Fibroblast of lung (primary cell): ENCODE measurements at regions not wholly inside any gene's neighbourhood (a gene's known extent, or its start where the extent isn't known, plus 50 kb on each side); places are given as distances from the start of the nearest gene placed in this dataset.
A peak's percentile ranks its signal among the peaks of the same experiment; 100 is the strongest.

Experiments
- DNase-seq, 2 donors: peaks; one replicate each; pipeline versions ENCODE4 v3.0.0 to v3.0.0-alpha.2; 2010; ENCODE audit warnings: low read depth in 2 of 2
- H2AFZ ChIP-seq: 2 replicates; pipeline ENCODE4 v1.5.1; 2012; ENCODE audit warnings: low read length, control low read depth, inconsistent platforms
- H3K27ac ChIP-seq: 2 replicates; pipeline ENCODE4 v1.5.1; 2011; ENCODE audit warnings: low read length, control low read depth; ENCODE audit not compliant: insufficient read depth
- H3K27me3 ChIP-seq: 2 replicates; pipeline ENCODE4 v1.5.1; 2011; ENCODE audit warnings: mild to moderate bottlenecking, low read length; ENCODE audit not compliant: control insufficient read depth, insufficient read depth
- H3K36me3 ChIP-seq: 2 replicates; pipeline ENCODE4 v1.5.1; 2011; ENCODE audit warnings: low read length; ENCODE audit not compliant: control insufficient read depth, insufficient read depth
- H3K4me1 ChIP-seq: 2 replicates; pipeline ENCODE4 v1.5.1; 2011; ENCODE audit warnings: low read length; ENCODE audit not compliant: control insufficient read depth, insufficient read depth; ENCODE audit errors: extremely low read depth
- H3K4me2 ChIP-seq: 2 replicates; pipeline ENCODE4 v1.5.1; 2011; ENCODE audit warnings: low read length, control low read depth; ENCODE audit not compliant: insufficient read depth; ENCODE audit errors: extremely low read depth
- H3K4me3 ChIP-seq, 4 experiments: fragments of 200-600 bp in 1 of 4; sonication (generic) in 1 of 4; replicated peaks in 1 of 4; 2 replicates each; pipeline ENCODE4 v1.5.1; 2011 to 2016; ENCODE audit warnings: low read length in 4 of 4, low read depth in 3 of 4, mild to moderate bottlenecking in 3 of 4, control low read depth in 2 of 4, inconsistent platforms in 1 of 4, mixed read lengths in 1 of 4; ENCODE audit not compliant: insufficient read depth in 1 of 4; ENCODE audit errors: control extremely low read depth in 1 of 4
- H3K79me2 ChIP-seq: 2 replicates; pipeline ENCODE4 v1.5.1; 2012; ENCODE audit warnings: mild to moderate bottlenecking, low read length, inconsistent platforms; ENCODE audit not compliant: control insufficient read depth, insufficient read depth
- H3K9ac ChIP-seq: 2 replicates; pipeline ENCODE4 v1.5.1; 2011; ENCODE audit warnings: mild to moderate bottlenecking, low read length, control low read depth; ENCODE audit not compliant: insufficient read depth
- H3K9me3 ChIP-seq: 2 replicates; pipeline ENCODE4 v1.5.1; 2012; ENCODE audit warnings: low read depth, low read length; ENCODE audit not compliant: control insufficient read depth, insufficient read depth
- H4K20me1 ChIP-seq: 2 replicates; pipeline ENCODE4 v1.5.1; 2011; ENCODE audit warnings: low read length; ENCODE audit not compliant: control insufficient read depth, insufficient read depth; ENCODE audit errors: extremely low read depth
- CTCF ChIP-seq, 2 donors: IDR thresholded peaks in 1 of 2; conservative IDR thresholded peaks in 1 of 2; 1 replicate in 1 of 2; 2 replicates in 1 of 2; pipeline ENCODE4 v1.5.1; 2011 to 2012; ENCODE audit warnings: low read length in 2 of 2, control low read depth in 1 of 2, inconsistent platforms in 1 of 2, low read depth in 1 of 2, mild to moderate bottlenecking in 1 of 2
- EZH2 ChIP-seq: IDR thresholded peaks from 2 replicates; pipeline ENCODE4 v1.5.1; 2012; ENCODE audit warnings: low read length, control low read depth, mild to moderate bottlenecking; ENCODE audit errors: missing control alignments

GRCh38 chr15:39298271-39298962 is 282.5 kb upstream of the THBS1 start:
- no peak overlapping the region for H3K27ac ChIP-seq
- no peak for DNase-seq

GRCh38 chr15:39299486-39300267 is 281.2 kb upstream of the THBS1 start:
- no peak for TF ChIP-seq CTCF (conservative IDR thresholded peaks at IDR 0.05 in 1 of 2, IDR thresholded peaks at IDR 0.05 in 1 of 2; ENCODE audit: low read depth in 1 of 2, low read length in 2 of 2)
- TF ChIP-seq EZH2, result no peak
- H4K20me1 ChIP-seq, result no peaks in the 10 kb centered on the region
- H3K4me3 ChIP-seq, result no peak overlapping the region
- no peak overlapping the region for H3K9ac ChIP-seq
- no peak overlapping the region for H2AFZ ChIP-seq
- H3K36me3 ChIP-seq, result no peaks in the 10 kb centered on the region
- H3K4me1 ChIP-seq, result peaks cover 37% of the 10 kb centered on the region
- no peaks in the 10 kb centered on the region for H3K9me3 ChIP-seq
- H3K27ac ChIP-seq, result no peak overlapping the region
- H3K27me3 ChIP-seq, result no peaks in the 10 kb centered on the region
- H3K79me2 ChIP-seq, result no peaks in the 10 kb centered on the region
- DNase-seq, result peak in 1 of 2 donors; percentile 50
- no peak overlapping the region for H3K4me2 ChIP-seq

More at GRCh38 chr15:39298271-39298962, 282.5 kb upstream of the THBS1 start:
- H3K4me2 ChIP-seq, result no peak overlapping the region
- no peaks in the 10 kb centered on the region for H4K20me1 ChIP-seq
- no peaks in the 10 kb centered on the region for H3K27me3 ChIP-seq
- no peak overlapping the region for H2AFZ ChIP-seq
- H3K9ac ChIP-seq, result no peak overlapping the region
- no peak for TF ChIP-seq EZH2
- TF ChIP-seq CTCF (conservative IDR thresholded peaks at IDR 0.05 in 1 of 2, IDR thresholded peaks at IDR 0.05 in 1 of 2; ENCODE audit: low read depth in 1 of 2, low read length in 2 of 2), result no peak
- H3K4me1 ChIP-seq, result peaks cover 28% of the 10 kb centered on the region
- no peaks in the 10 kb centered on the region for H3K36me3 ChIP-seq
- H3K9me3 ChIP-seq, result no peaks in the 10 kb centered on the region
- no peaks in the 10 kb centered on the region for H3K79me2 ChIP-seq
- H3K4me3 ChIP-seq, result no peak overlapping the region

- Histone ChIP-seq H3K4me2 (no peak overlapping the region), H3K27me3 (no peaks in the 10 kb centered on the region), H3K4me3 (no peak overlapping the region), H3K4me1 (peaks cover 40% of the 10 kb centered on the region), H3K9me3 (no peaks in the 10 kb centered on the region), H4K20me1 (no peaks in the 10 kb centered on the region), H3K27ac (no peak overlapping the region), H3K36me3 (no peaks in the 10 kb centered on the region), H3K79me2 (no peaks in the 10 kb centered on the region), H3K9ac (no peak overlapping the region), H2AFZ (no peak overlapping the region)
- peak; percentile 50 to 87 for DNase-seq
- no peak for TF ChIP-seq CTCF (conservative IDR thresholded peaks at IDR 0.05 in 1 of 2, IDR thresholded peaks at IDR 0.05 in 1 of 2; ENCODE audit: low read depth in 1 of 2, low read length in 2 of 2)
- no peak for TF ChIP-seq EZH2
Measured at GRCh38 chr15:39300451-39301153, 280.3 kb upstream of the THBS1 start.
